PFSK-1 (cell line): ENCODE measurements at regions not wholly inside any gene's neighbourhood (a gene's known extent, or its start where the extent isn't known, plus 50 kb on each side); places are given as distances from the start of the nearest gene placed in this dataset.

Experiments used
- FOXP2 ChIP-seq: optimal IDR thresholded peaks from 2 replicates; pipeline ENCODE3; 2011; ENCODE audit warnings: borderline replicate concordance, control low read depth, inconsistent platforms; ENCODE audit not compliant: insufficient read depth; ENCODE audit errors: extremely low read length, extremely low read depth
- POLR2AphosphoS5 ChIP-seq: IDR thresholded peaks from 2 replicates; pipeline ENCODE4 v1.6.1; 2012; ENCODE audit warnings: low read depth, mild to moderate bottlenecking, control low read depth, low read length, moderate library complexity
- REST ChIP-seq, 2 experiments: IDR thresholded peaks; 2 replicates each; pipeline versions ENCODE4 v1.6.1 to v1.8.0; 2011 to 2012; ENCODE audit warnings: low read depth in 2 of 2, low read length in 2 of 2, control low read depth in 1 of 2, inconsistent platforms in 1 of 2, mild to moderate bottlenecking in 1 of 2, moderate library complexity in 1 of 2; ENCODE audit not compliant: insufficient read depth in 1 of 2
- SIN3A ChIP-seq: IDR thresholded peaks from 2 replicates; pipeline ENCODE4 v1.6.1; 2012; ENCODE audit warnings: mild to moderate bottlenecking, low read length, moderate library complexity, borderline replicate concordance; ENCODE audit not compliant: insufficient read depth
- TAF1 ChIP-seq: IDR thresholded peaks from 2 replicates; pipeline ENCODE4 v1.6.1; 2012; ENCODE audit warnings: low read length, control low read depth, borderline replicate concordance; ENCODE audit not compliant: insufficient read depth

DNA sequence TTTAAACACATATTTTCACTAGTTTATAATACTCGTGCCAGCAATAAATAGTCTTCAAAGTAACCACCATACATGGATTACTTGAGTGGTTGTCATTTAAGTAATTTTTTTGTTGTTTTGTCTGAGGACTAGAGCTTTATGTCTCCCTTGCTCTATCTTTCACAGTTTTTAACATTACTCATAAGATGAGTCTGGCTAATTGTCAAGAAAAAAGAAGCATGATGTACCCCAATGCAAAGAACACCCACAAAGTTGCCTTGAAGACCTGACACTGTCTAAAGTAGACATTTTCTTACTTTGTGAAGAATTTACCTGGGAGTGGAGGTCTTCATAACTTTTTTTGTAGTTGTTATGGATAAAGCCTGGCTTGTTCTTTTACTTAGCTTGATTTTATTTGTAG, 210.4 kb upstream of the BRINP3 start:
- no peak for TF ChIP-seq TAF1
- TF ChIP-seq FOXP2 = no peak
- TF ChIP-seq POLR2AphosphoS5 = no peak
- no peak for TF ChIP-seq REST (IDR thresholded peaks at IDR 0.05; ENCODE audit: insufficient read depth in 1 of 2, low read depth in 2 of 2, low read length in 2 of 2)
- TF ChIP-seq SIN3A = no peak

- TF ChIP-seq SIN3A = no peak
- TF ChIP-seq POLR2AphosphoS5 = no peak
- no peak for TF ChIP-seq TAF1
- no peak for TF ChIP-seq REST (IDR thresholded peaks at IDR 0.05; ENCODE audit: insufficient read depth in 1 of 2, low read depth in 2 of 2, low read length in 2 of 2)
- no peak for TF ChIP-seq FOXP2
Measured at GRCh38 chr1:190699165-190699564, 221.5 kb upstream of the BRINP3 start.

DNA sequence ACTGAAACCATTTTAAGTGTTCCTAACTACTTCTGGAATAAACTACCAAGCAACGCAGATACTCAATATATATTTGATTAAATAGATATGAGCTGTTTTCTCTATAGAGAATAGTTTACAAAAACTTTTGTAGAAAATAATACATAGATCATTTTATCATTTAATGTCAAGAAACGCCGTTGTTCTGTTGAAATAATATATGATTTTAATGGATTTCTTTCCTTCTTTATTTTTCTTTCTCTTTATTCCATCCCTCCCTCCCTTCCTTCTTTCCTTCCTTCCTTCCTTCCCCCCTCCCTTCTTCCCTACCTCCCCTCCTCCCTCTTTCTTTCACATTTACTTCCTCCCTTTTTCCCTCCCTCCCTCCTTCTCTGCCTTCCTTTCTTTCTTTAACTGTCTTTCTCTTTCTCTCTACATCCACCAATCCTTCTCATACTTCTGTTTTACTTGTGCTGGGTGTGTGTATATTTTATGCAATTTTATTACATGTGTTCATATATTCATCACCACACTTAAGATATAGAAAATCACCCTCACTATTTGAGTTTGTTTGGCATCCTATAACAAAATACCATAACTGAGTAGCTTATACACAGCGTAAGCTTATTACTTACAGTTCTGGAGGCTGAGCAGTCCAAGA, 230.9 kb upstream of the BRINP3 start:
- TF ChIP-seq POLR2AphosphoS5 (no peak), REST (IDR thresholded peaks at IDR 0.05; ENCODE audit: insufficient read depth in 1 of 2, low read depth in 2 of 2, low read length in 2 of 2) (no peak), FOXP2 (no peak), TAF1 (no peak), SIN3A (no peak)

GRCh38 chr1:190711069-190711468, 233.4 kb upstream of the BRINP3 start:
- TF ChIP-seq SIN3A (no peak), POLR2AphosphoS5 (no peak), REST (IDR thresholded peaks at IDR 0.05; ENCODE audit: insufficient read depth in 1 of 2, low read depth in 2 of 2, low read length in 2 of 2) (no peak), FOXP2 (no peak), TAF1 (no peak)

DNA sequence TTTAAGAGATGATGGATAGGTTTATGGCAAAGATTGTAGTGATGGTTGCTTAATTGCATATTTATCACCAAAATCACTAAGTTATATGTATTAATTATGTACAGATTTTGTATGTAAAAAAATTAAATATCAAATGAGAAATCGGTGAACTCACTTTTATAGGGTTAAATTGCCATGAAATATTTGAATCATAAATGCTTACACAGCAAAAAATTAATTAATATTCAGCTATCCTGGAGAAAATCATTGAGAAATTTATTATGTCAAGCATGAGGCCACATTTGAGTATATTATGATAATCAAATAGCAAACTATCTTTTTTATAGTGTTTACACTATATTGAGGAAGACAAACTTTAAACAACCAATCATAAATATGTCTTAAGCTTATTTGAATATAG, 239.4 kb upstream of the BRINP3 start:
- TF ChIP-seq FOXP2 (no peak), SIN3A (no peak), TAF1 (no peak), REST (IDR thresholded peaks at IDR 0.05; ENCODE audit: insufficient read depth in 1 of 2, low read depth in 2 of 2, low read length in 2 of 2) (no peak), POLR2AphosphoS5 (no peak)
